DMS53 (cell line): ENCODE measurements at regions not wholly inside any gene's neighbourhood (a gene's known extent, or its start where the extent isn't known, plus 50 kb on each side); places are given as distances from the start of the nearest gene placed in this dataset.
"Not testable (repeated sequence)": the region's sequence is repeated elsewhere in the genome, so short reads cannot be mapped to it uniquely, and the experiment has no call there.

Experiments used
- DNase-seq: peaks from one replicate; lab custom pipeline; 2025; lab: John Stamatoyannopoulos, UW

GRCh38 chr12:105534068-105534467 lies 203.6 kb downstream of the C12orf75 start:
- DNase-seq = no peak

GRCh38 chr12:105535033-105535432 lies 204.5 kb downstream of the C12orf75 start:
- DNase-seq = not testable (repeated sequence)

- no peak for DNase-seq
These were observed 208.4 kb downstream of the C12orf75 start for GRCh38 chr12:105538880-105539279.

GRCh38 chr12:105539735-105540134 lies 209.2 kb downstream of the C12orf75 start:
- DNase-seq = no peak

GRCh38 chr12:105547786-105548185 lies 217.3 kb downstream of the C12orf75 start:
- no peak for DNase-seq

- DNase-seq = no peak
These were observed 218.1 kb downstream of the C12orf75 start for GRCh38 chr12:105548626-105549025.

GRCh38 chr12:105552056-105552455 lies 221.6 kb downstream of the C12orf75 start:
- no peak for DNase-seq

- no peak for DNase-seq
These were observed 223.8 kb downstream of the C12orf75 start for GRCh38 chr12:105554223-105554678.

GRCh38 chr12:105554856-105555255 lies 224.4 kb downstream of the C12orf75 start:
- DNase-seq = no peak

GRCh38 chr12:105555556-105556295 lies 225.2 kb downstream of the C12orf75 start:
- peak; percentile 57 for DNase-seq

GRCh38 chr12:105559310-105559709 lies 228.8 kb downstream of the C12orf75 start:
- no peak for DNase-seq

- no peak for DNase-seq
These were observed 231.2 kb downstream of the C12orf75 start for GRCh38 chr12:105561546-105562198.

- DNase-seq = peak; percentile 95
These were observed 231.9 kb downstream of the C12orf75 start for GRCh38 chr12:105562199-105562971.

- peak; percentile 38 for DNase-seq
These were observed 236.6 kb downstream of the C12orf75 start for GRCh38 chr12:105567061-105567460.

- no peak for DNase-seq
These were observed 239.4 kb downstream of the C12orf75 start for GRCh38 chr12:105569886-105570285.

- peak; percentile 93 for DNase-seq
These were observed 240.5 kb downstream of the C12orf75 start for GRCh38 chr12:105570944-105571343.

- no peak for DNase-seq
These were observed 243.1 kb downstream of the C12orf75 start for GRCh38 chr12:105573574-105573973.

- no peak for DNase-seq
These were observed 243.7 kb downstream of the C12orf75 start for GRCh38 chr12:105574056-105574715.

- no peak for DNase-seq
These were observed 244.7 kb downstream of the C12orf75 start for GRCh38 chr12:105575235-105575634.

- DNase-seq = no peak
These were observed 245.8 kb downstream of the C12orf75 start for GRCh38 chr12:105576261-105576660.

GRCh38 chr12:105580821-105581352 lies 250.4 kb downstream of the C12orf75 start:
- peak; percentile 37 for DNase-seq

- no peak for DNase-seq
These were observed 250.9 kb downstream of the C12orf75 start for GRCh38 chr12:105581420-105581819.
